GM21515 (cell line): ENCODE measurements at regions not wholly inside any gene's neighbourhood (a gene's known extent, or its start where the extent isn't known, plus 50 kb on each side); places are given as distances from the start of the nearest gene placed in this dataset.
"Not testable (repeated sequence)": the region's sequence is repeated elsewhere in the genome, so short reads cannot be mapped to it uniquely, and the experiment has no call there.

Experiments
- ATAC-seq: cut with Tn5 transposase; IDR thresholded peaks from one replicate; pipeline ENCODE4 v1.9.1; 2021; ENCODE audit not compliant: unreplicated experiment

- ATAC-seq, result no peak
These were observed 252.0 kb upstream of the MYT1L start for GRCh38 chr2:2582998-2583545.

DNA sequence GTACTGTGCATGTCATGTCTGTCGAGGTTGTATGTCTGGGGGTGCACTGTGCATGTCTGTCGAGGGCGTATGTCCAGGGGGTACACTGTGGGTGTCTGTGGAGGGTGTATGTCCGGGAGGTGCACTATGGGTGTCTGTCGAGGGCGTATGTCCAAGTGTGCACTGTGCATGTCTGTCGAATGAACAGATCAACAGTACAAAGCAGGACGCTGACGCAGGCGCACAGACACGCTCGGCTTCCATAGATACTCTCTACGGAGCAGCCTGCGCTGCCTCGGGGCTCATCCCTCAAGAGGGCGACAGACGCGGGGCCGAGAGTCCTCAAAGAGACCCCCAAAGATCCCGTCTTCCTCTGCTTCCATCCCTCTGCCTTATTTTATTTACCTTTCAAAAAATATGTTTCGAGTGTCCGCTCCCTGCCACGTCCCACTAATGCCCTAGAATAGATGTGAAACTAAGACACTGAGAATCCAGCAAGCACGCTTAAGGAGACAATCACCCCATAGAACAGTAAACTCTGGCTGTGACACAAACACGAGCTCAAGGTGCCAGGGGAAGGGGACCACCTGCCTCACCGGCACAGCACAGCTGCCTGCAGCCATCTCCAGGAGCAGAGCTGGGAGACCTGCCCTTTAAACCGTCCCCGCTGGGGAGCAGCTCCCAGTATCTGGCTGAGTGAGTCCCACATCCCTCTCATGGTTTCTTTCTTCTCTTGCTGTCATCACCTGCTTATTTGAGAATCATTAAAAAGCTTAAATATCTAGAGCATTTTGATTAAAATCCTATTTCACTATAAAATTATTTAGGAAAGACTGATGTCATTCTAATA is 250.5 kb upstream of the MYT1L start:
- no peak for ATAC-seq

DNA sequence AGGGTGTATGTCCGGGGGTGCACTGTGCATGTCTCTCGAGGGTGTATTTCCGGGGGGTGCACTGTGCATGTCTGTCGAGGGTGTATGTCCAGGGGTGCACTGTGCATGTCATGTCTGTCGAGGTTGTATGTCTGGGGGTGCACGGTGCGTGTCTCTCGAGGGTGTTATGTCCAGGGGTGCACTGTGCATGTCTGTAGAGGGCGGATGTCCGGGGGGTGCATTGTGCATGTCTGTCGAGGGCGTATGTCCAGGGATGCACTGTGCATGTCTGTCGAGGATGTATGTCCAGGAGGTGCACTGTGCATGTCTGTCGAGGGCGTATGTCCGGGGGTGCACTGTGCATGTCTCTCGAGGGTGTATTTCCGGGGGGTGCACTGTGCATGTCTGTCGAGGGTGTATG is 249.8 kb upstream of the MYT1L start:
- ATAC-seq, result not testable (repeated sequence)

DNA sequence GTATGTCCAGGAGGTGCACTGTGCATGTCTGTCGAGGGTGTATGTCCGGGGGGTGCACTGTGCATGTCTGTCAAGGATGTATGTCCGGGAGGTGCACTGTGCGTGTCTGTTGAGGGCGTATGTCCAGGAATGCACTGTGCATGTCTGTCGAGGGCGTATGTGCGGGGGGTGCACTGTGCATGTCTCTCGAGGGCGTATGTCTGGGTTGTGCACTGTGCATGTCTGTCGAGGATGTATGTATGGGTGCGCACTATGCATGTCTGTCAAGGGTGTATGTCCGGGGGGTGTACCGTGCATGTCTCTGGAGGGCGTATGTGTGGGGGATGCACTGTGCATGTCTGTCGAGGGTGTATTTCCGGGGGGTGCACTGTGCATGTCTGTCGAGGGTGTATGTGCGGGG is 249.3 kb upstream of the MYT1L start:
- ATAC-seq, result no peak

DNA sequence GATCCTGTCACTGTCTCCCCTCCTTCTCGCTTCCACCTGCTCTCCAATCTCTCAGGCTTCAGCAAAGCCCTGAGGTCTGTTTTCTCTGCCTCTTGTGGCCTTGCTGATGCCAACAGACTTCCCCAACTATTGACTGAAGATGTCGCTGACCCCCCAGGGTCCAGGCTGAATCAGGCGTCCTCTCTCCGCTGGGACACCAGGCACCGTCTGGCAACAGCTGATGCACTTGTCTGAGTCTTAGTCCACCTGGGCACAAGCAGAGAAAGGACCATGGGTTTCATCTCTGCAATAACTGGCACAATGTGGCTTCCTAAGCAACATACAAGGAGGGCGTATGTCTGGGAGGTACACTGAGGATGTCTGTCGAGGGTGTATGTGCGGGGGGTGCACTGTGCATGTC is 248.7 kb upstream of the MYT1L start:
- no peak for ATAC-seq

DNA sequence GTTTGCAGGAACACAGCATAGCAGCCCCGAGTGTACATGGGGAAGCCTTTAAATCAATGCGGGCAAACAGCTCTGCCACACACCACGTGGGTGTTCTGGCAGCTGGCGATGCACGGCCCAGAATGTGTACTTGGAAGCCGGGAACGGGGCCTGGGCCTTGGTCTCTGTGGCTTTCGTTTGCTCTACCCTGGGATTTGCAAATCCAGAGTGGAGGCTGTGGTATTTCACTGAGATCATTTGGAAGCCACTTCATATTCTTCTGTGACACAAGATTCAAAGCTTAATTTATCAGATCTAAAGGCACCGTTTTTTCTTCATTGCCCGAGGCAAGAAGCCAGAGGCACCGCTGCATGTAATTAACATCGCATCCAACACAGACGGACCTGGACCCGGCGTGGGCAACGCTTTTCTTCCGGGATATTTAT is 246.3 kb upstream of the MYT1L start:
- no peak for ATAC-seq

- ATAC-seq, result no peak
These were observed 244.9 kb upstream of the MYT1L start for GRCh38 chr2:2575870-2576386.

DNA sequence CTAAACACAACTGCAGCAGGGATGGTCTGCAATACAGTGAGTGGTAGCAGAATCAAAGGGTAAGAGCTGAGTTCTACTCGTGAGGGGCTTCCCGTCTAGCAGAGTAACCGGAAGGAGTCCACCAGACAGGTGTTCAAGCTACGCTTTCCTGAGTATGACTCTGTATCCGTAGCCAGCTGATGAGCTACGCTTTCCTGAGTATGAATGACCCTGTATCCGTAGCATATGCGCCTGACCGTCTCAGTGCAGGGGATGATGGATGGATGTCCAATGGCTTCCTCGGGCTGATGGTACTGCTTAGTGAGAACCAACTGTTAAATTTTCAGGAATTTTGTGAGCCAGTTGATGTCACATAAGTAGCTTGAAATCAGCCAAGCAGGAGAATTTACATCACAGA is 244.1 kb upstream of the MYT1L start:
- ATAC-seq, result no peak

- no peak for ATAC-seq
These were observed 243.5 kb upstream of the MYT1L start for GRCh38 chr2:2574401-2575180.

- no peak for ATAC-seq
These were observed 242.7 kb upstream of the MYT1L start for GRCh38 chr2:2573658-2574293.

DNA sequence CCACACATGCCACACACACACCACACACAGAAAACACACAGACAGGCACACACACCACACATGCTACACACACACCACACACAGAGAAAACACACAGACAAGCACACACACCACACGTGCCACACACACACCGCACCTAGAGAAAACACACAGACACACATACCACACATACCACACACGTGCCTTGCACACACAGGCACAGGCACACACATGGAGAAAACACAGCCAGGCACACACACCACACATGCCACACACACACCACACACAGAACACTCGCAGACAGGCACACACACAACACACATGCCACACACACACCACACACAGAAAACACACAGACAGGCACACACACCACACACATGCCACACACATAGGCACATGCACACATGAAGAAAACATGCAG is 242.1 kb upstream of the MYT1L start:
- ATAC-seq, result no peak

GRCh38 chr2:2572393-2573204 is 241.5 kb upstream of the MYT1L start:
- ATAC-seq, result no peak

DNA sequence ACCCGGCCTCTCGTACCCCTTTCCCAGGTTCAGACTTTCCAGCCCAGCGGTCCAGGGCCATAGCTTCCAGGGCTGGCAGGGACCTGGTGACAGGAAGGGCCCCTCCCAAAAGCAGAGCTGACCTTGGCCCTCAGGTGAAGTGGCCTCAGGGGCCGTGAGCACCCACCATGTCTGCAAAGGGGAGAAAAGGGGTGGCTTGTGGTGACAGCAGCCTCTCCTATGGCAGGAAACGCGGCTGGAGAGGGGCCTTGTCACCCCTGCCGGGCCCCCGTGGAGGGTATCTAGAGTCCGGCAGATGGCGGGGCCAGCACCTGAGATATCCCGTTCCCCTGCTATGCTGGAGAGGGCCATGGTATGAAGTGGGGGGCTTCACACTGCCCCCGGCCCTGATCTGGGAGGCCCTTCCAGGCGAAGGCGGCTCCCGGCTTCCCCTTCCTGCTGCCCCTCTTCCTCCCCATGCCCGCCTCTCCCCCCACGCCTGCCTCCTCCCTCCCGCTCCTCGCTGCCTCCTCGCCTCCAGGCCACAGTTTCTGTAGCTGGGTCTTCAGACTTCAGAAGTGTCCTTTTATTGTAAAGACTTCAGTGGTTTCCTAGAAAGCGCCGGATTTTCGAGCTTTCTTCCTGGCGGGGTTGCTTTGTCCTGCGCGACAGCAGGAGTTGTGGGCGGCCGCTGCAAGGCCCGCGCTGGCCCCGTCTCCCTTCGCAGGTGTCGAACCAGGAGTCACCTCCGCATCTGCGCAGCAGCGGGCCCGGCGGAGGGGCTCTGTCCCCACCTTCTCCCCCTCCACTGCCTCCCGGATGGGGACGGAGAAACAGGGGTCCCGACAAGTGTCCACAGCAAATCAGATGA is 240.5 kb upstream of the MYT1L start:
- no peak for ATAC-seq

DNA sequence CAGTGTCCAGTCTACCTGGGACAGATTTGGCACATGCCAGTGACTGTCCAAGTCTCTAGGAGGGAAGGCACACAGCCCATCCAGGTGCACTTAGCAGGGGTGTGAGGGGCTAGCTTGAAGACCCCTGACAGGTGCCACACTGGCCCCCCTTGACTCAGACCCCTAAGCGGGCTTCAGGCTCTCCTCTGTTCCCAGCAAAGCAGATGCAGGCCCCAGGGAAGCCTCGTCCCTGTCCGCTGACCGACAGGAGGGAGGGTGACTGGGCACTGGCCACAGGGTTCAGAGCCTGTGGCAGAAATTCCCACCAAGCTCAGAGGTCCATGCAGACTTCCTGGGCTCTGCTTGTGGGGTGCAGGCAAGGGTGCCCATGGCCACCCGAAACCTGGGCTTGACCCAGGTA is 239.8 kb upstream of the MYT1L start:
- ATAC-seq, result no peak

- ATAC-seq, result no peak
These were observed 239.3 kb upstream of the MYT1L start for GRCh38 chr2:2570360-2570759.

DNA sequence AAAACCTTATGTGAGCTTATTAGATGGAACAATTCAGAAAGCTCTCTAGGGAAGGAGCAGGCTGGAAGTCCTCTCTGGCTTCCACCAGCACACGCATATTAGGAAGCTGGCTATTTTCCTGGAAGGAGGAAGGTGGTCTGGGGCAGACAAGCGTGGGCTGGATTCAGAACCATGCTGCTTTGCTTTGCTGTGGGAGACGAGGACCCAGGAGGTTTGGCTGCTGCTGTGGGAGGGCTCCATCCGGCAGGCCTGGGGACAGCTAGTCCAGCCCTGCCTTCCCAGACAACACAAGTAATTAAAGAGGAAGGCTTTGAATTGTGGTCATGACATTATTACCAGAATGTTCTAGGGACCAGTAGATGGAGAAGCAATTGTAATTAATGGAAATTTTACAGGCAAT is 238.8 kb upstream of the MYT1L start:
- no peak for ATAC-seq

DNA sequence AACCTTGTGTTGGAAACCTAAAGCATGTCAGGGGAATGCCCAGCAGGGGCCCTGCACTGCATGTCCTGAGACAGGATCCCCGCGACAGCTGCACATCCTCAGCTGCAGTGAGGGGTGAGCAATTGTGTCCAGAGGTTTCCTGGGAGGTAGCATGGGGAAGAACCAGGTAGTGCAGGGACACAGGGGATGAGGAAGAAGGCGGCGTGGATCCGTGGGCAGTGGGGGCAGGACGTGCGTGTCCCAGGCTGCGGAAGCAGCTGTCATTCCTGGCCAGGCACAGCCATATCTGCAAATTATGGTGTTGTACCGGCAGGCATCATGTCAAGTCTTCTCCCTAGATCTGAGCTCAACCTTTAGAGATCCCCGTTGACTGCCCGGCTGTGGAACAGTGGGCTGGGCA is 238.2 kb upstream of the MYT1L start:
- ATAC-seq, result no peak

DNA sequence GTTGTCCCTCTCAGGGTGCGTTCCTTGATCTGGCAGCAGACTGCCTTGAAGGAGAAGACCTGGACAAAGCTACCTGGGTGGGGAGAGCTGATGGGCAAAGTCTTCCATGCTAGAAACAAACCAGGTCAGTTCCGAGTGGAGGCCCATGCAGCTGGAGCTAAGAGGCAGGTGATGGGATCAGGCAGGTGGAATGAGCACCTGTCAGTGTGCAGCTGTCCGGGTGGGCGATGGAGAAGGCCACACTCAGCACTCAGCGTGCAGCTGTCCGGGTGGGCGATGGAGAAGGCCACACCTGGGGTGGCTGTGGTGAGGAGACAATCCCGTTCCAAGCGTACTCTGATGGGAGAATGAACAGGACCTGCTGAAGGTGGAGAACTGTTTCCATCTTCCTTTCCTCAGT is 237.3 kb upstream of the MYT1L start:
- ATAC-seq, result no peak

- ATAC-seq, result no peak
These were observed 236.7 kb upstream of the MYT1L start for GRCh38 chr2:2567776-2568175.
